A673 (cell line): ENCODE measurements at regions not wholly inside any gene's neighbourhood (a gene's known extent, or its start where the extent isn't known, plus 50 kb on each side); places are given as distances from the start of the nearest gene placed in this dataset.
"Not testable (repeated sequence)": the region's sequence is repeated elsewhere in the genome, so short reads cannot be mapped to it uniquely, and the experiment has no call there.

Experiments
- CTCF ChIP-seq: fragments of 300-800, 200-600 bp; sonication (generic); conservative IDR thresholded peaks from 2 replicates; pipeline ENCODE4 v1.5.1; 2017; ENCODE audit warnings: low read depth, mild to moderate bottlenecking, antibody characterized with exemption, low read length, moderate library complexity, mixed read lengths
- EZH2 ChIP-seq: fragments of 200-600 bp; sonication (generic); IDR thresholded peaks from 2 replicates; pipeline ENCODE4 v1.6.1; 2017; ENCODE audit warnings: borderline replicate concordance, low read depth, mild to moderate bottlenecking, mixed read lengths, antibody characterized with exemption, low read length; ENCODE audit not compliant: poor library complexity, severe bottlenecking

GRCh38 chr2:90047776-90048175, 1356.3 kb downstream of the RPIA start:
- TF ChIP-seq CTCF, EZH2: not testable (repeated sequence)
